ENCODE measurements at regions not wholly inside any gene's neighbourhood (a gene's known extent, or its start where the extent isn't known, plus 50 kb on each side); places are given as distances from the start of the nearest gene placed in this dataset.

DNA sequence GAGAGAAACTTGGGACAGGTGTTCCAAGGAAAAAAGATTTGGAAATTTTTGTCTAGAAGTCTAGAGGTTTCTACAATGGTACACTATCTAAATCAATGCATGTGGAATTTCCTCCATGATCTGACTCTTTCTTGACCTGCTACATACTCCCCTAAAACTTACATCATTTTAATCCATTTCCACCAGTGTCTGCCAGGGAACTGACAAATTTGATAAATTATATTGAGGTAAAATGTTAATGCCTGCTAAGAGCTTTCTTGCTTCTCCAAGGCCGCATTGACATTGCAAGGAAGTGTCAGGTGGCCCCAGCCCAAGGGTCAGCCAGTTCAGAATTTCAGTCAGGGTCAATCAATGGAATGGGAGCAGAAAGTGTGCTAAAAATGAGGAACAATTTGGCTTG is 163.4 kb upstream of the FBXL17 start:
- TF ChIP-seq, protein P1, sequence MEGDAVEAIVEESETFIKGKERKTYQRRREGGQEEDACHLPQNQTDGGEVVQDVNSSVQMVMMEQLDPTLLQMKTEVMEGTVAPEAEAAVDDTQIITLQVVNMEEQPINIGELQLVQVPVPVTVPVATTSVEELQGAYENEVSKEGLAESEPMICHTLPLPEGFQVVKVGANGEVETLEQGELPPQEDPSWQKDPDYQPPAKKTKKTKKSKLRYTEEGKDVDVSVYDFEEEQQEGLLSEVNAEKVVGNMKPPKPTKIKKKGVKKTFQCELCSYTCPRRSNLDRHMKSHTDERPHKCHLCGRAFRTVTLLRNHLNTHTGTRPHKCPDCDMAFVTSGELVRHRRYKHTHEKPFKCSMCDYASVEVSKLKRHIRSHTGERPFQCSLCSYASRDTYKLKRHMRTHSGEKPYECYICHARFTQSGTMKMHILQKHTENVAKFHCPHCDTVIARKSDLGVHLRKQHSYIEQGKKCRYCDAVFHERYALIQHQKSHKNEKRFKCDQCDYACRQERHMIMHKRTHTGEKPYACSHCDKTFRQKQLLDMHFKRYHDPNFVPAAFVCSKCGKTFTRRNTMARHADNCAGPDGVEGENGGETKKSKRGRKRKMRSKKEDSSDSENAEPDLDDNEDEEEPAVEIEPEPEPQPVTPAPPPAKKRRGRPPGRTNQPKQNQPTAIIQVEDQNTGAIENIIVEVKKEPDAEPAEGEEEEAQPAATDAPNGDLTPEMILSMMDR (IDR thresholded peaks at IDR 0.05), result no peak
- no peak for TF ChIP-seq EP300 (IDR thresholded peaks at IDR 0.05)
